ENCODE measurements at regions not wholly inside any gene's neighbourhood (a gene's known extent, or its start where the extent isn't known, plus 50 kb on each side); places are given as distances from the start of the nearest gene placed in this dataset.
"Not testable (repeated sequence)": the region's sequence is repeated elsewhere in the genome, so short reads cannot be mapped to it uniquely, and the experiment has no call there.

DNA sequence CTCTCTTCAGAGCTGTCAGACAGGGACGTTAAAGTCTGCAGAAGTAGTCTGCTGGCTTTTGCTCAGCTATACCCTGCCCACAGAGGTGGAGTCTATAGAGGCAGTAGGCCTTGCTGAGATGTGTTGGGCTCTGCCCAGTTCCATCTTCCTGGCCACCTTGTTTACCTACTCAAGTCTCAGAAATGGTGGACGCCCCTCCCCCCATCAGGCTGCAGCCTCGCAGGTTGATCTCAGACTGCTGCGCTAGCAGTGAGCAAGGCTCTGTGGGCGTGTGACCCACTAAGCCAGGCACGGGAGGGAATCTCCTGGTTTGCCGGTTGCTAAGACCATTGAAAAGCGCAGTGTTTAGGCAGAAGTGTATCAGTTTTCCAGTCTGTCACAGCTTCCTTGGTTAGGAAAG, 305.0 kb downstream of the BCKDHB start:
- DNase-seq (ENCODE audit: low spot score) = no peak

DNA sequence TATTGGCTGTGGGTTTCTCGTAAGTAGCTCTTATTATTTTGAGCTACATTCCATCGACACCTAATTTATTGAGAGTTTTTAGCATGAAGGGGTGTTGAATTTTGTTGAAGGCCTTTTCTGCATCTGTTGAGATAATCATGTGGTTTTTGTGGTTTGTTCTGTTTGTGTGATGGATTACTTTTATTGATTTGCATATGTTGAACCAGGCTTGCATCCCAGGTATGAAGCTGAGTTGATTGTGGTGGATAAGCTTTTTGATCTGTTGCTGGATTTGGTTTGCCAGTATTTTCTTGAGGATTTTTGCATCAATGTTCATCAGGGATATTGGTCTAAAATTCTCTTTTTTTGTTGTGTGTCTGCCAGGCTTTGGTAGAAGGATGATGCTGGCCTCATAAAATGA, 301.5 kb downstream of the BCKDHB start:
- DNase-seq (ENCODE audit: low spot score) = not testable (repeated sequence)

- no peak for DNase-seq (ENCODE audit: low spot score)
These were observed 298.4 kb downstream of the BCKDHB start for GRCh38 chr6:80404889-80405288.

GRCh38 chr6:80403365-80403764, 296.9 kb downstream of the BCKDHB start:
- DNase-seq (ENCODE audit: low spot score) = no peak

- no peak for DNase-seq (ENCODE audit: low spot score)
These were observed 295.8 kb downstream of the BCKDHB start for GRCh38 chr6:80402266-80402665.
